Ascending aorta (tissue), 2 donors: ENCODE measurements at regions not wholly inside any gene's neighbourhood (a gene's known extent, or its start where the extent isn't known, plus 50 kb on each side); places are given as distances from the start of the nearest gene placed in this dataset.
"Not testable (repeated sequence)": the region's sequence is repeated elsewhere in the genome, so short reads cannot be mapped to it uniquely, and the experiment has no call there.

Experiments used
- DNase-seq, 2 donors: peaks; one replicate each; pipeline ENCODE4 v3.0.0-alpha.2; 2019; ENCODE audit warnings: low spot score in 2 of 2
- H3K27ac ChIP-seq, 2 donors: fragments of 200-600 bp; sonication (generic); one replicate each; pipeline ENCODE4 v1.5.1; 2016 to 2017; ENCODE audit warnings: mild to moderate bottlenecking in 1 of 2
- H3K27me3 ChIP-seq: fragments of 200-600 bp; sonication (generic); one replicate; pipeline ENCODE4 v1.5.1; 2017
- H3K36me3 ChIP-seq, 2 donors: fragments of 200-600 bp; sonication (generic); one replicate each; pipeline ENCODE4 v1.5.1; 2016
- H3K4me1 ChIP-seq, 2 donors: fragments of 200-600 bp; sonication (generic); one replicate each; pipeline ENCODE4 v1.5.1; 2016 to 2017; ENCODE audit warnings: mild to moderate bottlenecking in 1 of 2
- H3K4me3 ChIP-seq, 2 donors: fragments of 200-600 bp; sonication (generic); one replicate each; pipeline ENCODE4 v1.5.1; 2016 to 2017; ENCODE audit warnings: mild to moderate bottlenecking in 1 of 2
- H3K9me3 ChIP-seq, 2 donors: fragments of 200-600 bp; sonication (generic); one replicate each; pipeline ENCODE4 v1.5.1; 2016
- intact Hi-C: fragments of 100-400 bp; cut with DNase I; formaldehyde crosslinking; loops from one replicate; pipeline ENCODE4 v1.15.1; 2023
- TF ChIP-seq, protein P1 (sequence below), 3 experiments: fragments of 200-600 bp in 2 of 3; fragments of 450-650 bp in 1 of 3; sonication (generic) in 2 of 3; IDR thresholded peaks; one replicate each; pipeline ENCODE4 v1.5.1; 2016 to 2019; ENCODE audit warnings: antibody characterized with exemption in 3 of 3, mild to moderate bottlenecking in 1 of 3, moderate library complexity in 1 of 3

DNA sequence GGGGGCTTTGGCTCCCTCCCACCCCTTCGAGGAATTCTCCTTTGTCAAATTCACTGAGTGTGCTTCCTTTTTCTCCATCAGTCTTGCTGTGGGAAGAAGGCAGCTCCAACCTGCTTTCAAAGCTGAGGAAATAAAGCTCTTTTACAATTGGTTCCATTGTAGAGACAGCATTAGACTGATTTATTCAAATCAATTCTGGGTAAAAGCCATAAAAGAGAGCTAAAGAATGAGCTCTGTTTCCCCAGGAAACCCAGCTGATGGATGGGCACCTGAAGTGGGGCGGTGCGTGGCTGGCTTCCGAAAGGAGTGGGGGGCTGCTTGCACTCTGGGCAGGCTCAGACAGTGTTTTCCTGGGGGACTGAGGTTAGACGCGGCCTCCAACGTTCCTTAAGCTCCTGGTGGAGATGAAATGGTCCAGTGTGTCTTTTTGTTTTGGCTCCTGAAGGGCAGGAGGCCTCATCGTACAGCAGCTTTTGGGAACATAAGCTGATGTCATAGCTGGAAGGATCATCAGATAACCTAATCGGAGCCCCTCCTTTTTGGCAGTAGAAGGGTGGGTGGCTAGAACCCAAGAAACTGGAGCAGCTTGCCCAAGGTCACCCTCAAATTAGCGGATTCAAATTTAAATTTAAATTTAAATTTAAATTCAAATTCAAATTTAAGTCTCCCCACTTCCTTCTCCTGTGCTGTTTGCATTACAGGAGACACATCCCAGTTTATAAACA is 128.5 kb upstream of the EEF2KMT start:
- H3K27me3 ChIP-seq = no peaks in the 10 kb centered on the region
- intact Hi-C loops = no loop called here
- no peak for DNase-seq
- H3K36me3 ChIP-seq = no peaks in the 10 kb centered on the region
- no peak overlapping the region for H3K27ac ChIP-seq
- H3K4me1 ChIP-seq = no peaks in the 10 kb centered on the region
- TF ChIP-seq, protein P1, sequence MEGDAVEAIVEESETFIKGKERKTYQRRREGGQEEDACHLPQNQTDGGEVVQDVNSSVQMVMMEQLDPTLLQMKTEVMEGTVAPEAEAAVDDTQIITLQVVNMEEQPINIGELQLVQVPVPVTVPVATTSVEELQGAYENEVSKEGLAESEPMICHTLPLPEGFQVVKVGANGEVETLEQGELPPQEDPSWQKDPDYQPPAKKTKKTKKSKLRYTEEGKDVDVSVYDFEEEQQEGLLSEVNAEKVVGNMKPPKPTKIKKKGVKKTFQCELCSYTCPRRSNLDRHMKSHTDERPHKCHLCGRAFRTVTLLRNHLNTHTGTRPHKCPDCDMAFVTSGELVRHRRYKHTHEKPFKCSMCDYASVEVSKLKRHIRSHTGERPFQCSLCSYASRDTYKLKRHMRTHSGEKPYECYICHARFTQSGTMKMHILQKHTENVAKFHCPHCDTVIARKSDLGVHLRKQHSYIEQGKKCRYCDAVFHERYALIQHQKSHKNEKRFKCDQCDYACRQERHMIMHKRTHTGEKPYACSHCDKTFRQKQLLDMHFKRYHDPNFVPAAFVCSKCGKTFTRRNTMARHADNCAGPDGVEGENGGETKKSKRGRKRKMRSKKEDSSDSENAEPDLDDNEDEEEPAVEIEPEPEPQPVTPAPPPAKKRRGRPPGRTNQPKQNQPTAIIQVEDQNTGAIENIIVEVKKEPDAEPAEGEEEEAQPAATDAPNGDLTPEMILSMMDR (IDR thresholded peaks at IDR 0.05) = no peak
- no peak overlapping the region for H3K4me3 ChIP-seq
- H3K9me3 ChIP-seq = no peaks in the 10 kb centered on the region

DNA sequence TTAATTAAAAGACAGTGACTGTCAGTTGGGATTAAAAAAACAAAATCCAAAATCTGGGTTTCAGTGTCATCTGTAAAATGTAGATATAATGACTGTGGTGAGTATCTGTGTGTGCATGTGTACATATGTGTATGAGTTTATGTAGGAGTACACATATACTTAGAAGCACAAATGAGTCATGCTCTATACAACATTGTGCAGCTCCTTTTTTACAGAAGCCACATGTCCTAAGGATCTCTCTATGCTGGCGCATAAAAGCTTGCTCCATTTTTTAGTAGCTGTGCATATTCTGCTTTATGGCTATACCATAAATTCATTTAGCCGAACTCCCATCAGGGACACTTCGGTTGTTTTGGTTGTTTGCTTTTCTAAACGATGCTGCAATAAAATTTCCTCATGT is 125.2 kb upstream of the EEF2KMT start:
- H3K4me3 ChIP-seq = no peak overlapping the region

DNA sequence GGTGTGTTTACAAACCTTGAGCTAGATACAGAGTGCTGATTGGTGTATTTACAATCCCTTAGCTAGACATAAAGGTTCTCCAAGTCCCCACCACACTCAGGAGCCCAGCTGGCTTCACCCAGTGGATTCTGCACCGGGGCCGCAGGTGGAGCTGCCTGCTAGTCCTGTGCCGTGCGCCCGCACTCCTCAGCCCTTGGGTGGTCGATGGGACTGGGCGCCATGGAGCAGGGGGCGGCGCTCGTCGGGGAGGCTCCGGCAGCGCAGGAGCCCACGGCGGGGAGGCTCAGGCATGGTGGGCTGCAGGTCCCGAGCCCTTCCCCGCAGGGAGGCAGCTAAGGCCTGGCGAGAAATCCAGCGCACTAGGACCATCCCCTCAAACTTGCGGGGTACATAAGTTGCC is 124.2 kb upstream of the EEF2KMT start:
- H3K36me3 ChIP-seq, H3K27ac ChIP-seq, H3K27me3 ChIP-seq, DNase-seq, H3K9me3 ChIP-seq, intact Hi-C loops, H3K4me1 ChIP-seq, H3K4me3 ChIP-seq: not testable (repeated sequence)

More for the DNA sequence above, 125.2 kb upstream of the EEF2KMT start:
- no peaks in the 10 kb centered on the region for H3K4me1 ChIP-seq
- H3K36me3 ChIP-seq = no peaks in the 10 kb centered on the region
- H3K9me3 ChIP-seq = no peaks in the 10 kb centered on the region
- DNase-seq = no peak
- no peaks in the 10 kb centered on the region for H3K27me3 ChIP-seq
- intact Hi-C loops = no loop called here
- H3K27ac ChIP-seq = no peak overlapping the region
- TF ChIP-seq, protein P1 (IDR thresholded peaks at IDR 0.05) = no peak

DNA sequence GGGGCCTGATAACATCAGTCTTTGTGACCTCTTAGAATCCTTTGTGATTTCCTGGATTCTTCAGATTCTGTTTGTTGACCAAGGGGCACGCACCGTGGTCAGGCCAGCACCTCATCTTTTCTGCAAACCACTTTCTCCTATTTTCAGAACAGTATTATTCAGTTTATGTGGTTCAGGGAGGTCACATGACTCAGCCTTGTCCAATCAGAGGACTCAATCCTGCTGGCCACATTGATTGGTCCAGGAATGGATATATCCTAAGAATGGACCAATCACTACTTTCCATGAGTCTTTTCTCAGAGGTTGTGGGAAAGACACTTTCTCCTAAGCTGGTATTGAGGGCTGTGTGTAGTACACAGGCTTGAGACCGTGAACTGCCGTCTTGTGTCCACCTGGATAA is 123.1 kb upstream of the EEF2KMT start:
- Histone ChIP-seq H3K27me3 (no peaks in the 10 kb centered on the region), H3K9me3 (no peaks in the 10 kb centered on the region), H3K27ac (no peak overlapping the region), H3K4me1 (no peaks in the 10 kb centered on the region), H3K36me3 (no peaks in the 10 kb centered on the region), H3K4me3 (no peak overlapping the region)
- TF ChIP-seq, protein P1 (IDR thresholded peaks at IDR 0.05) = no peak
- DNase-seq = no peak
- intact Hi-C loops = no loop called here

DNA sequence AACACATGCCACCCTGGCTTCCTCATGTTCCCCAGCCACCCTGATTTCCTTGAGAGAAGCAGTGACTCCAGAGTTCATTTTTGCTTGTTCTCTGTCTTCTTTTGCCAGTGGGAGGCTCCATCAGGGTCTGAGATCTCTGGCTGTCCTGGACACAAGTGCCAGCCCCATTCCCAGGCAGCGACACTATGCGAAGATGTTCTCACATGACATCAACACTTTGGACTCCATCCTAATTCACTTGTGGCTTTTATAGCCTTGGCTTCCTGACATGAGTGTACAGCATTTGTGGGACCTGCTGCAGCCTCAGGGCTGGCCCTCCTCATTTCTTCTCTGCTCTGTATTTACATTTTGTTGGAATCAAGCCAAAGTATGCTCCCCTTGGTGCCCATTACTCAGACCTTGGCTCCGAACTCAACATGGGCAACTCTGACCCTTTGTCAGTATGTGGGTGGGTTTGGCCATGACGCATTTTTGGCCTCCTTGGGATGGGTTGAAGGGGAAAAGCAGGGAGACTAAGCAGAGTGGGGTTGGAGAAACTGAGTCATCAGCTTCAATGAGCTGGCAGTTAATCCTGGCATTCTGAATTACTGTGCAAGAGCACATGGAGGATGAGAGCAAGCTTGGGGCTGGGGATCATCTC is 119.0 kb upstream of the EEF2KMT start:
- no peak overlapping the region for H3K4me3 ChIP-seq
- no peaks in the 10 kb centered on the region for H3K27me3 ChIP-seq
- DNase-seq = no peak
- H3K27ac ChIP-seq = no peak overlapping the region
- H3K9me3 ChIP-seq = no peaks in the 10 kb centered on the region
- H3K4me1 ChIP-seq = no peaks in the 10 kb centered on the region
- TF ChIP-seq, protein P1 (IDR thresholded peaks at IDR 0.05) = no peak
- intact Hi-C loops = no loop called here
- H3K36me3 ChIP-seq = no peaks in the 10 kb centered on the region

DNA sequence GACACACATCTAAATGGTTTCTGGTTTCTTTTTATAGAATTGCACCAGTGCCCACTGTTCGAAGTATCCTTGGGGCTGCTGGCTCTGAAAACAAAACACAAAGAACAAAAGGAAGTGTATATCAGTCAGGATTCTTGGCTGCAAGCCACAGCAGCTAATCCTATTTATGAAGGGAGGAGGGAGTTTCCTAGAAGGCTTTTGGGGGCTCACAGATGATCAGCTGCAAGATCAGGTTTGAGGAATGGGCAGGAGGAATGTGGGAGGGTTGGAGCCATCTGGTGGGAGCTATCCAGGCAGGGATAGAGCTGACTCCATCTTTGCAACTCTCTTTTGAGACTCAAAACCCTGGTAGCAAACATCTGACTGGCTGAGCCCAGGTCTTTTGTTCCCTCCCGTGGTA is 118.3 kb upstream of the EEF2KMT start:
- Histone ChIP-seq H3K9me3 (no peaks in the 10 kb centered on the region), H3K36me3 (no peaks in the 10 kb centered on the region), H3K4me3 (no peak overlapping the region), H3K4me1 (no peaks in the 10 kb centered on the region), H3K27me3 (no peaks in the 10 kb centered on the region), H3K27ac (no peak overlapping the region)
- DNase-seq = no peak
- intact Hi-C loops = no loop called here
- TF ChIP-seq, protein P1 (IDR thresholded peaks at IDR 0.05) = no peak
